ENCODE measurements at regions not wholly inside any gene's neighbourhood (a gene's known extent, or its start where the extent isn't known, plus 50 kb on each side); places are given as distances from the start of the nearest gene placed in this dataset.

GRCh38 chr2:104673225-104673624, 180.7 kb upstream of the POU3F3 start:
- no peak overlapping the region for H3K4me3 ChIP-seq (replicated peaks in 1 of 2; ENCODE audit: low read depth in 1 of 2, low read length in 2 of 2)
- ChIA-PET POLR2A (no interaction called here), RAD21 (ENCODE audit: low non-redundant PET in 1 of 2, low total read pairs in 2 of 2, uncharacterized antibody in 2 of 2, unreplicated experiment in 2 of 2) (no interaction called here), CTCF (no interaction called here)
- H3K79me2 ChIP-seq (ENCODE audit: insufficient read depth, low read length) = no peaks in the 10 kb centered on the region
- ATAC-seq (no peak), DNase-seq (ENCODE audit: low read depth, low spot score) (no peak)
- no peaks in the 10 kb centered on the region for H3K4me1 ChIP-seq (ENCODE audit: control insufficient read depth in 1 of 2, insufficient read depth in 2 of 2, low read length in 2 of 2)
- intact Hi-C loops (cut with micrococcal nuclease) = no loop called here
- no peaks in the 10 kb centered on the region for H3K36me3 ChIP-seq (ENCODE audit: control insufficient read depth in 1 of 2, insufficient read depth in 2 of 2, low read length in 2 of 2)
- 0 out of 2 replicates have a peak, but pooled peaks cover 3% of the 10 kb centered on the region for H3K27me3 ChIP-seq (ENCODE audit: insufficient read depth, low read length)
- no peak overlapping the region for H2AFZ ChIP-seq (ENCODE audit: low read depth, low read length, poor library complexity, severe bottlenecking)
- TF ChIP-seq, protein P1, sequence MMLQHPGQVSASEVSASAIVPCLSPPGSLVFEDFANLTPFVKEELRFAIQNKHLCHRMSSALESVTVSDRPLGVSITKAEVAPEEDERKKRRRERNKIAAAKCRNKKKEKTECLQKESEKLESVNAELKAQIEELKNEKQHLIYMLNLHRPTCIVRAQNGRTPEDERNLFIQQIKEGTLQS (IDR thresholded peaks at IDR 0.05) = no peak
- no peak for TF ChIP-seq EZH2phosphoT487 (IDR thresholded peaks at IDR 0.05; ENCODE audit: borderline replicate concordance)
- BruUV-seq (replicated peaks) = no TSS peak
- no peaks in the 10 kb centered on the region for H3K9me3 ChIP-seq (ENCODE audit: control insufficient read depth in 1 of 2, insufficient read depth in 1 of 2, low read depth in 1 of 2, low read length in 2 of 2)
- H3K9me2 ChIP-seq (ENCODE audit: insufficient read depth) = no peaks in the 10 kb centered on the region
- H4K20me1 ChIP-seq (ENCODE audit: insufficient read depth) = no peaks in the 10 kb centered on the region
- H3K9ac ChIP-seq (ENCODE audit: low read length) = no peak overlapping the region
- H3K27ac ChIP-seq (ENCODE audit: low read depth, low read length) = no peak overlapping the region
- H3K4me2 ChIP-seq (ENCODE audit: low read length) = no peak overlapping the region

DNA sequence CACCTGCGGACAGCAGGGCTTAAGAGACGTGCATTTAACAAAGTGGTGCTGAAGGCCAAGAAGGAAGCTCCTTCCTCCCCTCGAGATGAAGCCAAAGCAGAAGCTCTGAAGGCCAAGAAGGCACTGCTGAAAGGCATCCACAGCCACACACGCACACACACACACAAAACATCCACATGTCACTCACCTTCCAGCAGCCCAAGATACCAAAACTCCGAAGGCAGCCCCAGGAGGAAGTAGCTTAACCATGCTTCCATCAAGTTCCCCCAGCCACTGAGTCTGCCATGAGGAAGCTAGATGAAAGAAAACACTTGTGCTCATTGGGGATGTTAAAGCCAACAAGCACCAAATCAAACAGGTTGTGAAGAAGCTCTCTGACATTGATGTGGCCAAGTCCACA, 175.7 kb upstream of the POU3F3 start:
- Histone ChIP-seq H3K4me2 (ENCODE audit: low read length) (no peak overlapping the region), H3K4me3 (replicated peaks in 1 of 2; ENCODE audit: low read depth in 1 of 2, low read length in 2 of 2) (no peak overlapping the region), H3K36me3 (ENCODE audit: control insufficient read depth in 1 of 2, insufficient read depth in 2 of 2, low read length in 2 of 2) (no peaks in the 10 kb centered on the region), H3K27me3 (ENCODE audit: insufficient read depth, low read length) (no peaks in the 10 kb centered on the region; the same call in 1 of the 2 replicates), H3K27ac (ENCODE audit: low read depth, low read length) (no peak overlapping the region), H3K9ac (ENCODE audit: low read length) (no peak overlapping the region), H3K4me1 (ENCODE audit: control insufficient read depth in 1 of 2, insufficient read depth in 2 of 2, low read length in 2 of 2) (no peaks in the 10 kb centered on the region), H3K79me2 (ENCODE audit: insufficient read depth, low read length) (no peaks in the 10 kb centered on the region), H3K9me3 (ENCODE audit: control insufficient read depth in 1 of 2, insufficient read depth in 1 of 2, low read depth in 1 of 2, low read length in 2 of 2) (no peaks in the 10 kb centered on the region), H3K9me2 (ENCODE audit: insufficient read depth) (no peaks in the 10 kb centered on the region), H4K20me1 (ENCODE audit: insufficient read depth) (no peaks in the 10 kb centered on the region), H2AFZ (ENCODE audit: low read depth, low read length, poor library complexity, severe bottlenecking) (no peak overlapping the region)
- ATAC-seq (no peak), DNase-seq (ENCODE audit: low read depth, low spot score) (no peak)
- BruUV-seq (replicated peaks) = no TSS peak
- RAD21 ChIA-PET (ENCODE audit: low non-redundant PET in 1 of 2, low total read pairs in 2 of 2, uncharacterized antibody in 2 of 2, unreplicated experiment in 2 of 2) = no interaction called here
- CTCF ChIA-PET = no interaction called here
- TF ChIP-seq, protein P2, sequence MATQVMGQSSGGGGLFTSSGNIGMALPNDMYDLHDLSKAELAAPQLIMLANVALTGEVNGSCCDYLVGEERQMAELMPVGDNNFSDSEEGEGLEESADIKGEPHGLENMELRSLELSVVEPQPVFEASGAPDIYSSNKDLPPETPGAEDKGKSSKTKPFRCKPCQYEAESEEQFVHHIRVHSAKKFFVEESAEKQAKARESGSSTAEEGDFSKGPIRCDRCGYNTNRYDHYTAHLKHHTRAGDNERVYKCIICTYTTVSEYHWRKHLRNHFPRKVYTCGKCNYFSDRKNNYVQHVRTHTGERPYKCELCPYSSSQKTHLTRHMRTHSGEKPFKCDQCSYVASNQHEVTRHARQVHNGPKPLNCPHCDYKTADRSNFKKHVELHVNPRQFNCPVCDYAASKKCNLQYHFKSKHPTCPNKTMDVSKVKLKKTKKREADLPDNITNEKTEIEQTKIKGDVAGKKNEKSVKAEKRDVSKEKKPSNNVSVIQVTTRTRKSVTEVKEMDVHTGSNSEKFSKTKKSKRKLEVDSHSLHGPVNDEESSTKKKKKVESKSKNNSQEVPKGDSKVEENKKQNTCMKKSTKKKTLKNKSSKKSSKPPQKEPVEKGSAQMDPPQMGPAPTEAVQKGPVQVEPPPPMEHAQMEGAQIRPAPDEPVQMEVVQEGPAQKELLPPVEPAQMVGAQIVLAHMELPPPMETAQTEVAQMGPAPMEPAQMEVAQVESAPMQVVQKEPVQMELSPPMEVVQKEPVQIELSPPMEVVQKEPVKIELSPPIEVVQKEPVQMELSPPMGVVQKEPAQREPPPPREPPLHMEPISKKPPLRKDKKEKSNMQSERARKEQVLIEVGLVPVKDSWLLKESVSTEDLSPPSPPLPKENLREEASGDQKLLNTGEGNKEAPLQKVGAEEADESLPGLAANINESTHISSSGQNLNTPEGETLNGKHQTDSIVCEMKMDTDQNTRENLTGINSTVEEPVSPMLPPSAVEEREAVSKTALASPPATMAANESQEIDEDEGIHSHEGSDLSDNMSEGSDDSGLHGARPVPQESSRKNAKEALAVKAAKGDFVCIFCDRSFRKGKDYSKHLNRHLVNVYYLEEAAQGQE (IDR thresholded peaks at IDR 0.05; ENCODE audit: low read depth) = no peak
- TF ChIP-seq, protein P3, sequence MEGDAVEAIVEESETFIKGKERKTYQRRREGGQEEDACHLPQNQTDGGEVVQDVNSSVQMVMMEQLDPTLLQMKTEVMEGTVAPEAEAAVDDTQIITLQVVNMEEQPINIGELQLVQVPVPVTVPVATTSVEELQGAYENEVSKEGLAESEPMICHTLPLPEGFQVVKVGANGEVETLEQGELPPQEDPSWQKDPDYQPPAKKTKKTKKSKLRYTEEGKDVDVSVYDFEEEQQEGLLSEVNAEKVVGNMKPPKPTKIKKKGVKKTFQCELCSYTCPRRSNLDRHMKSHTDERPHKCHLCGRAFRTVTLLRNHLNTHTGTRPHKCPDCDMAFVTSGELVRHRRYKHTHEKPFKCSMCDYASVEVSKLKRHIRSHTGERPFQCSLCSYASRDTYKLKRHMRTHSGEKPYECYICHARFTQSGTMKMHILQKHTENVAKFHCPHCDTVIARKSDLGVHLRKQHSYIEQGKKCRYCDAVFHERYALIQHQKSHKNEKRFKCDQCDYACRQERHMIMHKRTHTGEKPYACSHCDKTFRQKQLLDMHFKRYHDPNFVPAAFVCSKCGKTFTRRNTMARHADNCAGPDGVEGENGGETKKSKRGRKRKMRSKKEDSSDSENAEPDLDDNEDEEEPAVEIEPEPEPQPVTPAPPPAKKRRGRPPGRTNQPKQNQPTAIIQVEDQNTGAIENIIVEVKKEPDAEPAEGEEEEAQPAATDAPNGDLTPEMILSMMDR (IDR thresholded peaks at IDR 0.05 in 2 of 3, conservative IDR thresholded peaks at IDR 0.05 in 1 of 3; ENCODE audit: borderline replicate concordance in 1 of 3, insufficient read depth in 1 of 3, low read depth in 2 of 3, low read length in 2 of 3) = no peak
- intact Hi-C loops (cut with micrococcal nuclease) = no loop called here
- POLR2A ChIA-PET = no interaction called here
